NCI-H510A treated with DMSO at 0.1 percent for 48 hours (cell line): ENCODE measurements at regions not wholly inside any gene's neighbourhood (a gene's known extent, or its start where the extent isn't known, plus 50 kb on each side); places are given as distances from the start of the nearest gene placed in this dataset.

Experiments used
- DNase-seq: peaks from one replicate; lab custom pipeline; 2025; lab: John Stamatoyannopoulos, UW

DNA sequence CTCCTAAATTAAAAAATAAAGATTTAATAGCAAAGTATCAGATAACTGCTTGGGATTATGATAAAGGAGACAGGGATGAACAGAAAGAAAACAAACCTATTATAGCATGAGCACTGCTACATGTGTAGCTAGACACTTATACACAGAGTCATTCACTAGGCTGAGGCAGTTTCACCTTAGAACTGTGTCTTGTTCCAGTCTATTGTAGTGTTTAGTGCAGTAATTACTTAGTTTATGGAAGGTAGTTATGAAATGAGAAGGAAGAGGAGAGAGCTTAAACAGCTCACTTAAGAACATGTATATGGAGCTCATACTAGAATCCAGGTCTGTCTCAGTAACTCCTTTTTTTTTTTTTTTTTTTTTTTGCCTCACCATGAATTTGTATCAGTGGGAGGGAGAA lies 441.4 kb downstream of the PDCD6IP start:
- no peak for DNase-seq

- DNase-seq = no peak
Observed at GRCh38 chr3:34247401-34247800, 449.0 kb downstream of the PDCD6IP start.

- no peak for DNase-seq
Observed at GRCh38 chr3:34248352-34248751, 449.9 kb downstream of the PDCD6IP start.

GRCh38 chr3:34254285-34254684 lies 455.9 kb downstream of the PDCD6IP start:
- DNase-seq = no peak

DNA sequence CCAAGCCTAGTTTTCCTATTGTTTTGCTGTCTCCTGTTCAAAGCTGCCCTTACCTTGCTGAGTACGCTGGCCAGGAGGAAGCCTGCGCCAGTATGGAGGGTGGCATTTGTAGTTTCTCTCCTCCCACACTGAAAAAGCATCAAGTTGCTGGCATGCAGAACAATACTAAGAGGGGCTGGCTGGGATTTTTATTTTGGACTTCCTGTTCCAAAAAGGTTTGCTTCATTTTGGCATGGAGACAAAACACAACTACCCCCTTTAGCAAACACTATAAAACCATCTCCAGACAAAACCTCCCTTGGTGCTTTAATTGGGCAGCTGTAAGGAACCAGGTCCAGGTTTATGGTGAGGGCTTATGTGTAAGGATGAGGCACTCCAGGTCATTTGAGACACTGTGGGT lies 457.6 kb downstream of the PDCD6IP start:
- DNase-seq = no peak

DNA sequence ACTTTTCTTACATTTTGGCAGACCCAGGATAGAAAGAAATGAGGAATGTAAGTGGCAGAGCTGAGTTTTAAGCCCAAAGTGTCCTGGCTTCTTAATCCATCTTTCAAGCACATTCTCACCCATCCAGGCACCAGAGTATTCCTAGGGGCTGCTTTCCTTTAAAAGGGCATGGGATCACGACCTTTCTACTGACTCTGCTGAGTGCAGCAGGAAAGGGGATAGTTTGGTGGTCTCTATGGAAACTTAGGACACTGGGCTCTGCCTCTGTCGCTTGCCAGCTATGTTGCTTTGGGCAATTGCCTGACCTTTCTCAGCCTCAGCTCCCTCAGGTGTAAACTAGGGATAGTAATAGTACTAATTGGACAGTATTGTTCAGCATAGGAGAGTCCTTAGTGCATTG lies 458.4 kb downstream of the PDCD6IP start:
- no peak for DNase-seq

- no peak for DNase-seq
Observed at GRCh38 chr3:34258271-34258998, 460.0 kb downstream of the PDCD6IP start.

DNA sequence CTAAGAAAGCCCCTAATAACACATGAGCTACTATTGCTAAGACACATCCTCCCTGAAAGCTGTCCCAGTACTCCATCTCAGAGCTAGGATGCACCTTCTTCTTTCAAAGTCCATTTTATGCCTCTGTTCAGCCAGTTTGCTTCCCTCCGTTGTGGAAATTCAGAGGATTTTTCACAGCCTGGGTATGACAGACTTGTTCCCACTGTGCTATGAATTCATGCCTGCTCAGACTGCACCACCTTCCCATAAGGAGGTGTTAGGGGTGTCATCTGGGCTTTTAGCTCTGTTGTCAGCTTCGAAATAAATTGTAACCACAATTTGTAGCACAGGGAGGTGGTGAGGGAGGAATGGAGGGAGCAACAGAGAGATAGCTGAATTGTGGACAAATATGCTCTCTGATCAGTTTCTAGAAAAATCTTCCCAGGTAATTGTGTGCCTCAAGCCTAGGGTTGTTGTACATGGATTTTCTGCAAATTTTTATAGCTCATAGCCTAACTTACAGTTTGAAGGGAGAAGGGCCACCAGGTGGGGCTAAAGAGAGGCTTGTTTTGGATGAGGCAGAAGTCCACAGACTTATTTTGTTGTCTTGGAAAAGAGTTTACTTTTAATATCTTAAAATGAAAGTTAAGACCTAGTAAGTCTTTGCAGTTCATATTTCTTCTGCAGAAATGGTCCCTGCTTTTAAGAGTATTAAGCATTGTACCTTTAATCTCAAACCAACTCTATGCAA lies 462.0 kb downstream of the PDCD6IP start:
- peak; percentile 43 for DNase-seq

DNA sequence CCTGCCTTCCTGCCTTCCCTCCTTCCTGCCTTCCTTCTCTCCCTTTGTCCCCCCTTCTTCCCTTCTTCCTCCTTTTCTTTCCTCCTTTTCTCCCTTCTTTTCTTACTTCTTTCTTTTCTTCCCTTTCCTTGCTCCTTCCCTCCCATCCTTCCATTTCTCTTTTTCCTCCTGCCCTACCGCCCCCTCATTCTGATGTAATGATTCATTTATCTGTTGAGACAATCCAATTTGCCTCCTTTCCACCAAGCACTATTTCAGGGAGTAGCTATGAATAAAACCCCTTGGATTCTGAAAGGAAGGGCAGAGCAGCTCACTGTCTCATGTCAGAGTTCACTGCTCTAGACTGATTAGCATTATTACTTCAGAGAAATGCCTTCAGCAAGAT lies 462.6 kb downstream of the PDCD6IP start:
- DNase-seq = no peak

GRCh38 chr3:34263101-34263621 lies 464.7 kb downstream of the PDCD6IP start:
- no peak for DNase-seq

DNA sequence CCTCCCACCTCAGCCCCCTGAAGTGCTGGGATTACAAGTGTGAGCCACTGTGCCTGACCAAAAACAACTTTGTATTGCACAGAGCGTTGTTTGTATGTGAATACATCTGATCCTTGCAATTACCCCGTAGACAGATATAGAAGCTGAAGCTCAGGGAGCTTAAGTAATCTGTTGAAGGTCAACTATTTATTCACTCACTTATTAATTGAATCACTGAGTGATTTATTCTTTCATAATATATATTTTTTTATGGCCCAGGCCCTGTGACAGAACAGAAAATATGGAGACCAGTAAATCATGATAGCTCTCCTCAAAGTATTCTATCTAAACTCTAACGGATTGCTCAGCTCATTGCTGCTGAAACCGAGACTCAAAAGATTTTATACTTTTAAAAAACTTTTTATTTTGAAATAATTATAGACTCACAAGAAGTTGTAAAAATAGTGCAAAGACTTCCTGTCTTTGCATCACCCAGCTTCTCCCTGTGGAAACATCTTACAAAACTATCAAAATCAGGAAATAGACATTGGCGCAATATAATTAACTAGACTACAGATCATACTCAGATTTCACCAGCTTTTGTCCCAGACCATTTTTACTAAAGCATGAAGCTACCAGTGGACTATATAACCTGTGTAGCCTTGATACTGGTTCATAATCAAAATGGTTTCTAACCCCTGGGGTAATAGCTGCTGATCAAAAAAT lies 466.1 kb downstream of the PDCD6IP start:
- no peak for DNase-seq

- DNase-seq = no peak
Observed at GRCh38 chr3:34267088-34267487, 468.7 kb downstream of the PDCD6IP start.

DNA sequence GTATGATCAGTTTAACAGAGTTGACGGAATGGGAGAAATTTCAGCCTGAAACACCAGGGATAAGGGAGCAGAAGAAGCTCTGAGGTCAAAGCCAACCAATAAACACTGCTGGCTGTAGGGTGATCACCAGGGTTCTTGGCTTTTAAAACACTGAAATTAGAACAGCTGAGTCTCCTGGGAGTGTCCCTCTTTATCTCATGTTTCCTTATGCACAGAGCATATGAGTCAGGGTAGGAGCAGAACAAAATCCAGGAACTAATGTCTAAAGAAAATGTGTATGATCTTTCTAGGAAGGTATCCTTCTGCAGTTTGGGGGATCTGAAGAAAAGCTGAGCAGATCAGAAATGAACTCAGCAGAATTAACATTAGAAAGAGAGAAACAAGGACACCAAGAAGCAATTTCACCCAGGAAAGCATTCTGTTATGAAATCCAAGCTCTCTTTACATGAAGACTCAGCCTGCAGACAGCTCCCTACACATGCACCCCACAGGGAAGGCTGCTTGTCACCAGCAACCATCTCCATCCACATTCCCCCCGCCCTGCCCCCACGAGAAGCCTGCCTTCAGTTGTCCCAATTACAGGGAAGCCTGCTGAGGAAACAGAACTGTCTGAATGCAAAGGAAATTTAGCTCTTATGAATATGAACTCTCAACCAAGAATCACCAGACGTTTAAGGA lies 469.7 kb downstream of the PDCD6IP start:
- no peak for DNase-seq

- no peak for DNase-seq
Observed at GRCh38 chr3:34275811-34276210, 477.4 kb downstream of the PDCD6IP start.

DNA sequence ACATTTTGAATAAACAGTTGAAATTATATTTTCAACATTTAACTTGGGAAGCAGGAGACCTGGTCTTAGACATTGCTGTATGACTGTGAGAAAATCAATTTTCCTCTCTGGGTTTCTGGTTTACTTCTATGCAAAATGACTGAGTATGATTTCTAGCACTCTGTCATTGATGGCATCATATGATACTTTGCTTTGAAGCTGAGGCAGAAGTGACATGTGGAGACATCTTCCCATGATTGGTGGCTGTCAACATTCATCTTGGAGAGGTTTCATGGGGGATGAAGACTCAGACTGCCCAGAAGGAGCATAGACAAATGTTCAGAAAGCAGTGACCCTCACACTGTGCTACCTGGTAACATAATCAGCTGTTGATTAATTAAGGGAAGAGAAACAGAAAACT lies 477.9 kb downstream of the PDCD6IP start:
- no peak for DNase-seq

DNA sequence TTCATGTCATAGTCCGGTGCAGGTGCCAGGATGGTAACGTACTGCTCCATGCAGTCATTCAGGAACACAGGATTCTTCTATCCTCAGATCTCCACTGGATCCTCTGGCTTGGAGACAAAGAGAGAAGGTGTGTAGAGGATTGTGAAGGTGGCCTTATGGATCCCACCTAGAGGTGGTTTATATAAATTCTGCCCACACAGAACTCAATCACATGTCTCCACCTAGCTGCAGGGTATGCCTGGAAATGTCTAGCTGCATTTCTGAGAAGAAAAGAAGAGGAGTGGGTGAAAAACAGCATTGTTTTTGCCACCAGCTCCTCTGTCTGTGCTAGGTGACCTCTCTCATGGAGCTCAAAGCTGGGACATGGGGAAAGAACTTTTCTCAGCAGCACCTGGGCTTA lies 478.7 kb downstream of the PDCD6IP start:
- no peak for DNase-seq

DNA sequence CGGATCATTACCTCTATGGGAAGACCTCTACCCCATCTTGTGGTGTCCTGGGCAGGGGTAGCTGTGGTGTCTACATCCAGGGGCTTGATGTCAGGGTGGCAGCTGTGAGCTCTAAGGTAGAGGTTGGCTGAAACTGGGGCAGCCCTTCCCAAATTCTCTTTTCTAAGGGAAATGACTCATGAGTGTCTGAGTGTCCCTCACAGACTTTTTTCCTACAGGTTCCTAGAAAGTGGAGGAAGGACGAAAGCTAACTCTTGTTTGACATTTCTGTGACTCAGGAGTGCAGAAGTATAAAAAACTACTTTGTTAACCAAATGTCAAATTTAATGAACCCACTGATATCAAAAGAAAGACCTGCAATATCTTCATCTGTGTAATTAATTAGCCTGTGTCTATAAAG lies 481.5 kb downstream of the PDCD6IP start:
- DNase-seq = no peak

DNA sequence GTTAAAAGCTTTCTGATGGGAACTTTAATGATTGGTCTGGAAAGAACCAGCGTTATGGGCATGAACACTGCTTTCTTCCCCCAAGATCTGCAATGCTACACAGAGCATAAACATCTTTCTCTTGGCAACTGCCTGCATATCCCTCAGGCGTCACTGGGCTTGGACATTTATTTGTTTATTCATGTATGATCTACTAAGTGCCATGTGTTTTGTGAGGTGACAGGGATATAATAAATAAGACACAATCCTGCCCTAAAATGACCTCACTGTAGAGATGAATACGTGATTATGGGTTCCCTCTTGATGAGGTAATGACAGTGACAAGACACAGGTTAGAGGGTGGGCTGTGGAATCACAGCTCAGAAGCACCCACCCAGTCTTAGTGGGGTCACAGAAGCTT lies 485.3 kb downstream of the PDCD6IP start:
- DNase-seq = no peak

GRCh38 chr3:34284959-34285826 lies 486.8 kb downstream of the PDCD6IP start:
- no peak for DNase-seq

GRCh38 chr3:34285827-34286188 lies 487.4 kb downstream of the PDCD6IP start:
- DNase-seq = no peak

GRCh38 chr3:34292605-34293300 lies 494.3 kb downstream of the PDCD6IP start:
- no peak for DNase-seq
